Right lobe of liver (tissue), 4 donors: ENCODE measurements at regions not wholly inside any gene's neighbourhood (a gene's known extent, or its start where the extent isn't known, plus 50 kb on each side); places are given as distances from the start of the nearest gene placed in this dataset.

Experiments used
- CTCF ChIP-seq, 4 donors: fragments of 200-600 bp in 3 of 4; fragments of 450-650 bp in 1 of 4; IDR thresholded peaks; one replicate each; pipeline versions ENCODE4 v1.5.1 to v1.8.0; 2016 to 2022; ENCODE audit warnings: antibody characterized with exemption in 4 of 4, mild to moderate bottlenecking in 2 of 4
- POLR2A ChIP-seq: fragments of 450-650 bp; IDR thresholded peaks from one replicate; pipeline ENCODE4 v1.6.1; 2017; ENCODE audit warnings: antibody characterized with exemption, mild to moderate bottlenecking
- donor health status: DM: no; HTN: no; CAD: no.
- donor health status: DM: no; HTN: no; CAD: no.
- donor health status: DM: no; HTN: yes; CAD: no.

- TF ChIP-seq CTCF (IDR thresholded peaks at IDR 0.05), result no peak
- TF ChIP-seq POLR2A, result no peak
Measured at GRCh38 chr2:22894761-22895160, 490.2 kb upstream of the KLHL29 start.
